ENCODE measurements at regions not wholly inside any gene's neighbourhood (a gene's known extent, or its start where the extent isn't known, plus 50 kb on each side); places are given as distances from the start of the nearest gene placed in this dataset.
A peak's percentile ranks its signal among the peaks of the same experiment; 100 is the strongest.

DNA sequence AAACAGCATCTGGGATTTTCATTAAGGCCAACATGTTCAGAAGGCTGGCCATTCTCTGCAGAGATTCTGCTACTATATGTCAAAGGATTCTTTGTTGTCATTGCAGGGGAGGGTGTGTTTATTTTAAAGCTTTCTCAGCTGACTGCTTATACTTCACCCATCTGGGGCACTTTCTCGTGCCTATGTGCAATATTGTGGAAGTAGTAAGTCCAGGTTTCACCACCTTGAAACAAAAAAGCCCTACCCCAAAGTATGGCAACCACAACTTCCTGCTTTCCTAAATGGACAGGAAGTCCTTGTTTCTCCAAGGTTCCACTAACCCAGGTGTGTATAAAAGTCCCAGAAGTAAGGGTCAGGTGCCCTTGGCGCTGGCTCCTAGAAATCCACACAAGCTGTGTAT is 58.7 kb upstream of the COL1A2 start:
- no peaks in the 10 kb centered on the region for H3K79me1 ChIP-seq (ENCODE audit: low read depth, low read length)
- H2AFZ ChIP-seq (ENCODE audit: low read length): peak overlapping the region; percentile 31
- no peak overlapping the region for H2AK5ac ChIP-seq (ENCODE audit: low read depth, low read length)
- no peak overlapping the region for H3K27ac ChIP-seq (replicated peaks; ENCODE audit: low read length)
- H2BK5ac ChIP-seq (ENCODE audit: low read length): no peak overlapping the region
- H3K9me3 ChIP-seq (replicated peaks in 1 of 2; ENCODE audit: control insufficient read depth in 2 of 2, insufficient read depth in 1 of 2, low read depth in 1 of 2, low read length in 2 of 2): no peaks in the 10 kb centered on the region
- H3K4me2 ChIP-seq (ENCODE audit: insufficient read depth, low read length, poor library complexity, severe bottlenecking): no peak overlapping the region
- no peak overlapping the region for H3K4ac ChIP-seq (ENCODE audit: low read length)
- no peak overlapping the region for H4K8ac ChIP-seq (ENCODE audit: low read depth, low read length)
- no peak overlapping the region for H3K23ac ChIP-seq (ENCODE audit: low read depth, low read length, poor library complexity)
- no peaks in the 10 kb centered on the region for H3K36me3 ChIP-seq (replicated peaks in 1 of 2; ENCODE audit: control insufficient read depth in 2 of 2, insufficient read depth in 2 of 2, low read length in 2 of 2)
- H3K27me3 ChIP-seq (ENCODE audit: control insufficient read depth in 3 of 3, insufficient read depth in 3 of 3, low read depth in 1 of 3, low read length in 3 of 3): no peaks in the 10 kb centered on the region
- no peaks in the 10 kb centered on the region for H3K4me1 ChIP-seq (ENCODE audit: control insufficient read depth in 2 of 2, insufficient read depth in 1 of 2, low read depth in 1 of 2, low read length in 2 of 2)
- H3K9ac ChIP-seq (ENCODE audit: low read depth, low read length, poor library complexity): no peak overlapping the region
- H3K4me3 ChIP-seq (ENCODE audit: low read length in 2 of 2): no peak overlapping the region
- no CpG with 5 or more reads among the region's 2 CpGs for WGBS, 2 donors (ENCODE audit: extremely low coverage in 2 of 2, insufficient read length in 2 of 2, insufficient replicate concordance in 1 of 2)
- H3K14ac ChIP-seq (ENCODE audit: low read length): no peak overlapping the region
- H3K18ac ChIP-seq (ENCODE audit: low read length): no peak overlapping the region
- H2BK120ac ChIP-seq (ENCODE audit: low read depth, low read length): no peak overlapping the region
- DNase-seq (ENCODE audit: low spot score): no peak
- no peak overlapping the region for H2BK12ac ChIP-seq (ENCODE audit: low read length)
- H2BK15ac ChIP-seq (ENCODE audit: low read length): no peak overlapping the region
- H4K91ac ChIP-seq (ENCODE audit: low read depth, low read length, poor library complexity): no peak overlapping the region

DNA sequence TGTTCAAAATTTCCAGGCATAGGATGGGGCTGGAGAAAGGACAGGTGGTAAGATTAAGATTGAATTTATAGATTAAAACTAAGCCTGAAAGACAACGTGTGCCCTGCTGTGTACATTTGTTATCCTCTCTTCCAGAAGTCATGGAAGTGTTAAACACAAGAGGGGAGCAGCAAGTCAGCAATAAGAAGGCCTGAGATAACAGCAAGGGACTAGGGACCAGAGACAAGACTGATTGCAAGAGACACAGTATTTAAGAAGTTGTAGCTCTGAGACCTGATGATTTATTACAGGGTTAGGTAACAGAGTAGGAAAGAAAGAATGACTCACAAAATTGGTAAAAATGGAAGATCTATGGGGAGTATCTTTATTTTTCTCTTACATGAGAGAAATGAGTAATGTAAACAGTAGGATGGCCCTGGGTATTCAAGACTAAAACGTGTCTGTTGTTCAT is 55.7 kb upstream of the COL1A2 start:
- H2AFZ ChIP-seq (ENCODE audit: low read length): no peak overlapping the region
- no peak overlapping the region for H4K8ac ChIP-seq (ENCODE audit: low read depth, low read length)
- no peak overlapping the region for H2BK15ac ChIP-seq (ENCODE audit: low read length)
- no peaks in the 10 kb centered on the region for H3K27me3 ChIP-seq (ENCODE audit: control insufficient read depth in 3 of 3, insufficient read depth in 3 of 3, low read depth in 1 of 3, low read length in 3 of 3)
- H2BK120ac ChIP-seq (ENCODE audit: low read depth, low read length): no peak overlapping the region
- DNase-seq (ENCODE audit: low spot score): no peak
- no peaks in the 10 kb centered on the region for H3K4me1 ChIP-seq (ENCODE audit: control insufficient read depth in 2 of 2, insufficient read depth in 1 of 2, low read depth in 1 of 2, low read length in 2 of 2)
- no peak overlapping the region for H3K18ac ChIP-seq (ENCODE audit: low read length)
- no peak overlapping the region for H3K9ac ChIP-seq (ENCODE audit: low read depth, low read length, poor library complexity)
- WGBS, 2 donors (ENCODE audit: extremely low coverage in 2 of 2, insufficient read length in 2 of 2, insufficient replicate concordance in 1 of 2): no CpG with 5 or more reads among the region's 2 CpGs
- no peak overlapping the region for H4K91ac ChIP-seq (ENCODE audit: low read depth, low read length, poor library complexity)
- no peak overlapping the region for H3K23ac ChIP-seq (ENCODE audit: low read depth, low read length, poor library complexity)
- H2AK5ac ChIP-seq (ENCODE audit: low read depth, low read length): no peak overlapping the region
- H3K4ac ChIP-seq (ENCODE audit: low read length): no peak overlapping the region
- no peak overlapping the region for H3K27ac ChIP-seq (replicated peaks; ENCODE audit: low read length)
- no peak overlapping the region for H3K14ac ChIP-seq (ENCODE audit: low read length)
- H2BK5ac ChIP-seq (ENCODE audit: low read length): no peak overlapping the region
- H2BK12ac ChIP-seq (ENCODE audit: low read length): no peak overlapping the region
- no peaks in the 10 kb centered on the region for H3K79me1 ChIP-seq (ENCODE audit: low read depth, low read length)
- no peak overlapping the region for H3K4me2 ChIP-seq (ENCODE audit: insufficient read depth, low read length, poor library complexity, severe bottlenecking)
- H3K36me3 ChIP-seq (replicated peaks in 1 of 2; ENCODE audit: control insufficient read depth in 2 of 2, insufficient read depth in 2 of 2, low read length in 2 of 2): no peaks in the 10 kb centered on the region
- H3K9me3 ChIP-seq (replicated peaks in 1 of 2; ENCODE audit: control insufficient read depth in 2 of 2, insufficient read depth in 1 of 2, low read depth in 1 of 2, low read length in 2 of 2): no peaks in the 10 kb centered on the region
- no peak overlapping the region for H3K4me3 ChIP-seq (ENCODE audit: low read length in 2 of 2)

DNA sequence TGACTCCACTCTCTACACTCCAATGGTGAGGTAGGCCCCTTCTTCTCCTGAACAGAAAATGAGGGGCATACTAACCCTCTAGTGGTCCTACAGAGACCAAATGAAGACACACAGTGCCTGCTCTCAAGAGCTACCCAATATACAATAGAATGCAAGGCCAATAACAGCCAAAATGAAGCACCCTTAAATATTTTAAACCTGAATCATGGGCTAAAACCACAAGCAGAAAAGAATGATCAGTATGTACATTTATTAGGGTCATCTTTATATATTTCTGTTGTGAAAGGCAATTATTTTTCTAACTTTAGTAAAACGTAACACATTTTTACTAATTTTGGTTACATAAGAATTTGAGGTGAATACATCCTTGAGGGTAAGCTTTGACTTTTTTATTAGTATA is 49.9 kb upstream of the COL1A2 start:
- Histone ChIP-seq H3K4ac (ENCODE audit: low read length) (no peak overlapping the region), H3K23ac (ENCODE audit: low read depth, low read length, poor library complexity) (no peak overlapping the region), H3K4me3 (ENCODE audit: low read length in 2 of 2) (no peak overlapping the region), H4K91ac (ENCODE audit: low read depth, low read length, poor library complexity) (no peak overlapping the region), H3K18ac (ENCODE audit: low read length) (no peak overlapping the region), H2AFZ (ENCODE audit: low read length) (peak overlapping the region; percentile 12), H3K79me1 (ENCODE audit: low read depth, low read length) (no peaks in the 10 kb centered on the region), H2BK120ac (ENCODE audit: low read depth, low read length) (no peak overlapping the region), H2BK12ac (ENCODE audit: low read length) (no peak overlapping the region), H3K27me3 (ENCODE audit: control insufficient read depth in 3 of 3, insufficient read depth in 3 of 3, low read depth in 1 of 3, low read length in 3 of 3) (no peaks in the 10 kb centered on the region), H3K27ac (replicated peaks; ENCODE audit: low read length) (no peak overlapping the region), H3K4me1 (ENCODE audit: control insufficient read depth in 2 of 2, insufficient read depth in 1 of 2, low read depth in 1 of 2, low read length in 2 of 2) (peaks cover 0 to 3% of the 10 kb centered on the region in 2 donors), H3K4me2 (ENCODE audit: insufficient read depth, low read length, poor library complexity, severe bottlenecking) (no peak overlapping the region), H3K36me3 (replicated peaks in 1 of 2; ENCODE audit: control insufficient read depth in 2 of 2, insufficient read depth in 2 of 2, low read length in 2 of 2) (no peaks in the 10 kb centered on the region), H2BK15ac (ENCODE audit: low read length) (no peak overlapping the region), H2AK5ac (ENCODE audit: low read depth, low read length) (no peak overlapping the region), H3K9me3 (replicated peaks in 1 of 2; ENCODE audit: control insufficient read depth in 2 of 2, insufficient read depth in 1 of 2, low read depth in 1 of 2, low read length in 2 of 2) (no peaks in the 10 kb centered on the region), H4K8ac (ENCODE audit: low read depth, low read length) (no peak overlapping the region), H3K14ac (ENCODE audit: low read length) (no peak overlapping the region), H2BK5ac (ENCODE audit: low read length) (no peak overlapping the region), H3K9ac (ENCODE audit: low read depth, low read length, poor library complexity) (no peak overlapping the region)
- no peak for DNase-seq (ENCODE audit: low spot score)
- WGBS, 2 donors (ENCODE audit: extremely low coverage in 2 of 2, insufficient read length in 2 of 2, insufficient replicate concordance in 1 of 2): no CpG with 5 or more reads among the region's 1 CpG

All from neuronal stem cell (in vitro differentiated cells).